Pancreas (tissue), 10 donors: ENCODE measurements at regions not wholly inside any gene's neighbourhood (a gene's known extent, or its start where the extent isn't known, plus 50 kb on each side); places are given as distances from the start of the nearest gene placed in this dataset.

Source experiments
- ATAC-seq, 4 donors: fragments of 200-7000 bp; cut with Tn5 transposase; one replicate each; pipeline versions ENCODE4 v1.8.0 to v1.9.1; 2020; ENCODE audit warnings: mild to moderate bottlenecking in 4 of 4, moderate library complexity in 4 of 4
- DNase-seq, 6 donors: peaks; one replicate each; pipeline ENCODE4 v3.0.0-alpha.2; 2020
- FAIRE-seq: peaks from 2 replicates; lab custom pipeline; 2012; peaks lifted over from hg19 to GRCh38; lab: Jason Lieb, UNC
- H3K27ac ChIP-seq, 4 donors: fragments of 200-600 bp; sonication (generic); 1 replicate in 3 of 4; 2 replicates in 1 of 4; pipeline versions ENCODE4 v1.5.0 to v1.8.0; 2020
- H3K27me3 ChIP-seq, 4 donors: fragments of 200-600 bp; one replicate each; pipeline ENCODE4 v1.8.0; 2021
- H3K36me3 ChIP-seq, 3 donors: fragments of 200-600 bp; sonication (generic) in 1 of 3; one replicate each; pipeline versions ENCODE4 v1.5.0 to v1.8.0; 2020 to 2021
- H3K4me1 ChIP-seq, 3 donors: fragments of 200-600 bp; one replicate each; pipeline ENCODE4 v1.8.0; 2021
- H3K4me3 ChIP-seq, 4 donors: fragments of 200-600 bp; sonication (generic) in 2 of 4; one replicate each; pipeline versions ENCODE4 v1.5.0 to v1.8.0; 2020 to 2021
- H3K9me3 ChIP-seq, 4 donors: fragments of 200-600 bp; one replicate each; pipeline ENCODE4 v1.8.0; 2021
- CTCF ChIP-seq, 4 donors: fragments of 200-600 bp; sonication (generic) in 3 of 4; IDR thresholded peaks; one replicate each; pipeline versions ENCODE4 v1.5.0 to v1.8.0; 2021; ENCODE audit warnings: antibody characterized with exemption in 4 of 4
- WGBS, 2 donors: extraction: QIAGEN DNeasy Blood & Tissue Kit; methylation state at CpG; one replicate each; pipeline ENCODE4 v1.1.7; 2013; 5-methylcytosine and 5-hydroxymethylcytosine counted together
- intact Hi-C, 3 donors: fragments of 100-400 bp; cut with DNase I; formaldehyde crosslinking; loops; one replicate each; pipeline versions ENCODE4 v1.11.1 to v1.14.2; 2022
- donor health status: healthy with polysubstance abuse.
- donor health status: DM: no; HTN: no; CAD: no; lungs with moderate emphysema.
- donor health status: DM: no; HTN: no; CAD: no.
- donor health status: control.
- donor health status: control.
- donor health status: Bipolar disorder and iron deficiency.
- donor health status: DM: yes; HTN: yes; CAD: no.
- donor health status: DM: no; HTN: no; CAD: no.
- donor health status: DM: no; HTN: no; CAD: no.
- donor health status: DM: yes; HTN: yes; CAD: no.

- Histone ChIP-seq H3K27me3 (peaks cover 5 to 62% (median 17%) of the 10 kb centered on the region in 4 donors), H3K27ac (no peak overlapping the region), H3K4me3 (no peak overlapping the region), H3K4me1 (peaks cover 0 to 28% (median 8%) of the 10 kb centered on the region in 3 donors), H3K9me3 (no peaks in the 10 kb centered on the region), H3K36me3 (no peaks in the 10 kb centered on the region)
- peak; percentile 62 to 77 (median 72) for TF ChIP-seq CTCF (IDR thresholded peaks at IDR 0.05)
- intact Hi-C loops = loop anchor here in 1 of 3 donors (10.0 kb wide), 1 partner anchor 384 kb away; no protein-coding TSS in a partner anchor
- ATAC-seq (peak; percentile 84 to 92 (median 90)), DNase-seq (peak; percentile 67 to 87 (median 78)), FAIRE-seq (no peak)
- 3% methylated on average over 18 of the region's 18 CpGs for WGBS, 2 donors
These were observed 77.6 kb upstream of the EN2 start for GRCh38 chr7:155380221-155380861.

GRCh38 chr7:155380976-155381851, 76.7 kb upstream of the EN2 start:
- ATAC-seq (peak in 2 of 4 donors; percentile 5 to 26), FAIRE-seq (no peak), DNase-seq (peak in 1 of 6 donors; percentile 45)
- Histone ChIP-seq H3K27ac (no peak overlapping the region), H3K9me3 (no peaks in the 10 kb centered on the region), H3K27me3 (peaks cover 5 to 54% (median 17%) of the 10 kb centered on the region in 4 donors), H3K4me3 (peak overlapping the region in 2 of 4 donors; percentile 15 to 41), H3K36me3 (no peaks in the 10 kb centered on the region), H3K4me1 (peaks cover 0 to 27% (median 8%) of the 10 kb centered on the region in 3 donors)
- 4% methylated on average over 41 to 42 of the region's 42 CpGs for WGBS, 2 donors
- intact Hi-C loops = loop anchor here in 1 of 3 donors (10.0 kb wide), 1 partner anchor 384 kb away; no protein-coding TSS in a partner anchor
- no peak for TF ChIP-seq CTCF (IDR thresholded peaks at IDR 0.05)

- peaks cover 5 to 44% (median 14%) of the 10 kb centered on the region in 4 donors for H3K27me3 ChIP-seq
- ATAC-seq (peak in 3 of 4 donors; percentile 11 to 33 (median 17)), FAIRE-seq (no peak), DNase-seq (peak in 2 of 6 donors; percentile 64 to 78)
- intact Hi-C loops = loop anchor here in 1 of 3 donors (10.0 kb wide), 1 partner anchor 383 kb away; no protein-coding TSS in a partner anchor
- no peak overlapping the region for H3K27ac ChIP-seq
- 4 to 5% methylated on average over 68 to 75 of the region's 75 CpGs for WGBS, 2 donors
- peaks cover 0 to 27% (median 8%) of the 10 kb centered on the region in 3 donors for H3K4me1 ChIP-seq
- H3K4me3 ChIP-seq = peak overlapping the region in 2 of 4 donors; percentile 15 to 41
- no peaks in the 10 kb centered on the region for H3K9me3 ChIP-seq
- H3K36me3 ChIP-seq = no peaks in the 10 kb centered on the region
- TF ChIP-seq CTCF (IDR thresholded peaks at IDR 0.05) = no peak
These were observed 75.8 kb upstream of the EN2 start for GRCh38 chr7:155381852-155382801.

GRCh38 chr7:155382802-155383171, 75.1 kb upstream of the EN2 start:
- no peak for TF ChIP-seq CTCF (IDR thresholded peaks at IDR 0.05)
- Histone ChIP-seq H3K27ac (no peak overlapping the region), H3K27me3 (peaks cover 5 to 40% (median 13%) of the 10 kb centered on the region in 4 donors), H3K9me3 (no peaks in the 10 kb centered on the region), H3K36me3 (no peaks in the 10 kb centered on the region), H3K4me3 (no peak overlapping the region), H3K4me1 (peaks cover 0 to 26% (median 8%) of the 10 kb centered on the region in 3 donors)
- WGBS, 2 donors = 28 to 52% methylated on average over 4 to 5 of the region's 5 CpGs
- FAIRE-seq = no peak
- intact Hi-C loops = loop anchor here in 1 of 3 donors (10.0 kb wide), 1 partner anchor 382 kb away; no protein-coding TSS in a partner anchor
- ATAC-seq = no peak
- peak in 1 of 6 donors; percentile 27 for DNase-seq
